K562 (cell line): ENCODE measurements at regions not wholly inside any gene's neighbourhood (a gene's known extent, or its start where the extent isn't known, plus 50 kb on each side); places are given as distances from the start of the nearest gene placed in this dataset.

Source experiments
- KDM1A ChIP-seq, 2 experiments: fragments of 450-650 bp; IDR thresholded peaks; 2 replicates each; pipeline ENCODE4 v1.6.1; 2016; ENCODE audit warnings: mild to moderate bottlenecking in 2 of 2
- MBD2 ChIP-seq: sonication (generic); IDR thresholded peaks from 2 replicates; pipeline ENCODE4 v1.6.1; 2016; ENCODE audit warnings: low read depth, borderline replicate concordance
- MGA ChIP-seq: fragments of 450-650 bp; IDR thresholded peaks from 2 replicates; pipeline ENCODE4 v1.6.1; 2016; ENCODE audit warnings: mild to moderate bottlenecking, moderate library complexity
- PHF20 ChIP-seq: fragments of 450-650 bp; IDR thresholded peaks from 2 replicates; pipeline ENCODE4 v1.6.1; 2018; ENCODE audit not compliant: partially characterized antibody
- U2AF1 ChIP-seq: fragments of 200-400 bp; formaldehyde crosslinking; optimal IDR thresholded peaks from 2 replicates; pipeline ENCODE3; 2017; ENCODE audit warnings: mild to moderate bottlenecking, low read depth, low read length, moderate library complexity
- XRCC4 ChIP-seq: IDR thresholded peaks from one replicate; pipeline ENCODE4 v1.6.1; 2011; ENCODE audit not compliant: insufficient read depth, insufficient read length; ENCODE audit errors: extremely low read depth
- ZNF224 ChIP-seq: sonication (generic); formaldehyde crosslinking; IDR thresholded peaks from 2 replicates; pipeline ENCODE4 v1.8.0; 2022; ENCODE audit warnings: mild to moderate bottlenecking, missing genetic modification reagents
- ZNF583 ChIP-seq: fragments of 250-450 bp; sonication (Bioruptor Pico); IDR thresholded peaks from 2 replicates; pipeline ENCODE4 v1.4.0; 2020

GRCh38 chr12:89781946-89782550 is 73.4 kb upstream of the ATP2B1 start (continued):
- TF ChIP-seq MGA (no peak), MBD2 (no peak), ZNF583 (CRISPR knock-in tag) (no peak), ZNF224 (CRISPR knock-in tag) (no peak), U2AF1 (no peak), PHF20 (no peak), XRCC4 (no peak), KDM1A (IDR thresholded peaks at IDR 0.05) (no peak)
